BE2C (cell line): ENCODE measurements at regions not wholly inside any gene's neighbourhood (a gene's known extent, or its start where the extent isn't known, plus 50 kb on each side); places are given as distances from the start of the nearest gene placed in this dataset.

Source experiments
- DNase-seq: peaks from one replicate; pipeline ENCODE4 v3.0.0-alpha.2; 2020
- H3K27me3 ChIP-seq: fragments of 250-450 bp; sonication (Bioruptor Pico); 2 replicates; pipeline ENCODE4 v1.5.1; 2020; ENCODE audit warnings: mild to moderate bottlenecking
- H3K36me3 ChIP-seq: fragments of 250-450 bp; sonication (Bioruptor Pico); 2 replicates; pipeline ENCODE4 v1.5.1; 2020; ENCODE audit warnings: mild to moderate bottlenecking
- H3K4me1 ChIP-seq: fragments of 250-450 bp; sonication (Bioruptor Pico); 2 replicates; pipeline ENCODE4 v1.5.1; 2020
- H3K4me3 ChIP-seq: 2 replicates; pipeline ENCODE4 v1.5.1; 2011; ENCODE audit warnings: low read depth, low read length
- H3K9me3 ChIP-seq: fragments of 250-450 bp; sonication (Bioruptor Pico); 2 replicates; pipeline ENCODE4 v1.5.1; 2020
- CTCF ChIP-seq: IDR thresholded peaks from 2 replicates; pipeline ENCODE4 v1.5.1; 2012; ENCODE audit warnings: mild to moderate bottlenecking, low read depth, low read length

- no peak overlapping the region for H3K4me3 ChIP-seq
- no peaks in the 10 kb centered on the region for H3K4me1 ChIP-seq
- no peaks in the 10 kb centered on the region for H3K9me3 ChIP-seq
- no peaks in the 10 kb centered on the region for H3K27me3 ChIP-seq
- TF ChIP-seq CTCF = no peak
- no peak for DNase-seq
- H3K36me3 ChIP-seq = no peaks in the 10 kb centered on the region
These were observed 90.2 kb upstream of the ITGB1 start for GRCh38 chr10:33048223-33048622.

- H3K36me3 ChIP-seq = no peaks in the 10 kb centered on the region
- H3K27me3 ChIP-seq = no peaks in the 10 kb centered on the region
- TF ChIP-seq CTCF = no peak
- no peak for DNase-seq
- peaks cover under 1% of the 10 kb centered on the region; the same call in 1 of the 2 replicates for H3K4me1 ChIP-seq
- H3K4me3 ChIP-seq = no peak overlapping the region
- H3K9me3 ChIP-seq = no peaks in the 10 kb centered on the region
These were observed 89.6 kb upstream of the ITGB1 start for GRCh38 chr10:33047655-33048054.

GRCh38 chr10:33046792-33047191 lies 88.8 kb upstream of the ITGB1 start:
- Histone ChIP-seq H3K4me1 (peaks cover 6% of the 10 kb centered on the region), H3K36me3 (no peaks in the 10 kb centered on the region), H3K9me3 (no peaks in the 10 kb centered on the region), H3K27me3 (no peaks in the 10 kb centered on the region), H3K4me3 (no peak overlapping the region)
- no peak for DNase-seq
- no peak for TF ChIP-seq CTCF

- Histone ChIP-seq H3K36me3 (no peaks in the 10 kb centered on the region), H3K9me3 (no peaks in the 10 kb centered on the region), H3K4me1 (peaks cover 19% of the 10 kb centered on the region), H3K27me3 (no peaks in the 10 kb centered on the region), H3K4me3 (no peak overlapping the region)
- no peak for DNase-seq
- TF ChIP-seq CTCF = no peak
These were observed 87.4 kb upstream of the ITGB1 start for GRCh38 chr10:33045421-33045820.

- Histone ChIP-seq H3K36me3 (no peaks in the 10 kb centered on the region), H3K27me3 (no peaks in the 10 kb centered on the region), H3K9me3 (no peaks in the 10 kb centered on the region), H3K4me3 (no peak overlapping the region), H3K4me1 (peaks cover 19% of the 10 kb centered on the region)
- DNase-seq = no peak
- no peak for TF ChIP-seq CTCF
These were observed 84.5 kb upstream of the ITGB1 start for GRCh38 chr10:33042565-33042964.

- no peaks in the 10 kb centered on the region for H3K27me3 ChIP-seq
- H3K4me1 ChIP-seq = peaks cover 19% of the 10 kb centered on the region
- DNase-seq = peak; percentile 70
- no peaks in the 10 kb centered on the region for H3K9me3 ChIP-seq
- TF ChIP-seq CTCF = no peak
- no peaks in the 10 kb centered on the region for H3K36me3 ChIP-seq
- H3K4me3 ChIP-seq = no peak overlapping the region
These were observed 83.9 kb upstream of the ITGB1 start for GRCh38 chr10:33041783-33042437.
